Sciatic nerve (tissue), 2 donors: ENCODE measurements at regions not wholly inside any gene's neighbourhood (a gene's known extent, or its start where the extent isn't known, plus 50 kb on each side); places are given as distances from the start of the nearest gene placed in this dataset.

ENCODE experiments used
- ATAC-seq: fragments of 200-7000 bp; cut with Tn5 transposase; one replicate; pipeline ENCODE4 v1.9.1; 2020; ENCODE audit warnings: mild to moderate bottlenecking, moderate library complexity
- DNase-seq: peaks from one replicate; pipeline ENCODE4 v3.0.0-alpha.2; 2020; ENCODE audit warnings: low spot score
- intact Hi-C: fragments of 100-400 bp; cut with DNase I; formaldehyde crosslinking; loops from one replicate; pipeline ENCODE4 v1.14.2; 2022
- donor health status: DM: no; HTN: no; CAD: no.
- donor health status: DM: no; HTN: no; CAD: no.

- DNase-seq (no peak), ATAC-seq (no peak)
- intact Hi-C loops = no loop called here
Observed at GRCh38 chr22:48092866-48093265, 1330.4 kb downstream of the TBC1D22A start.

- no peak for DNase-seq
- ATAC-seq = no peak
Observed at GRCh38 chr22:48091656-48092223, 1329.3 kb downstream of the TBC1D22A start.

GRCh38 chr22:48091060-48091650, 1328.7 kb downstream of the TBC1D22A start:
- DNase-seq (no peak), ATAC-seq (no peak)
- intact Hi-C loops = no loop called here

More at GRCh38 chr22:48091656-48092223, 1329.3 kb downstream of the TBC1D22A start:
- intact Hi-C loops = no loop called here

GRCh38 chr22:48090332-48090672, 1327.9 kb downstream of the TBC1D22A start:
- DNase-seq = no peak
- no peak for ATAC-seq

GRCh38 chr22:48089601-48090331, 1327.3 kb downstream of the TBC1D22A start:
- ATAC-seq = peak; percentile 93
- intact Hi-C loops = no loop called here
- peak; percentile 82 for DNase-seq

More at GRCh38 chr22:48090332-48090672, 1327.9 kb downstream of the TBC1D22A start:
- intact Hi-C loops = no loop called here

- ATAC-seq (no peak), DNase-seq (no peak)
- intact Hi-C loops = no loop called here
Observed at GRCh38 chr22:48088926-48089536, 1326.6 kb downstream of the TBC1D22A start.

GRCh38 chr22:48088251-48088650, 1325.8 kb downstream of the TBC1D22A start:
- DNase-seq = no peak
- peak; percentile 44 for ATAC-seq
- intact Hi-C loops = no loop called here

GRCh38 chr22:48085901-48086645, 1323.6 kb downstream of the TBC1D22A start:
- ATAC-seq = no peak
- intact Hi-C loops = no loop called here
- no peak for DNase-seq

GRCh38 chr22:48084729-48085050, 1322.2 kb downstream of the TBC1D22A start:
- intact Hi-C loops = no loop called here
- no peak for DNase-seq
- no peak for ATAC-seq

GRCh38 chr22:48084041-48084728, 1321.7 kb downstream of the TBC1D22A start:
- DNase-seq = no peak
- intact Hi-C loops = no loop called here
- no peak for ATAC-seq

GRCh38 chr22:48083502-48083901, 1321.1 kb downstream of the TBC1D22A start:
- intact Hi-C loops = no loop called here
- ATAC-seq = no peak
- no peak for DNase-seq

- no peak for ATAC-seq
- DNase-seq = no peak
- intact Hi-C loops = no loop called here
Observed at GRCh38 chr22:48082284-48082683, 1319.8 kb downstream of the TBC1D22A start.

- ATAC-seq = no peak
- intact Hi-C loops = loop anchor here (2.0 kb wide), 1 partner anchor 22 kb away; no protein-coding TSS in a partner anchor
Observed at GRCh38 chr22:48081281-48081680, 1318.8 kb downstream of the TBC1D22A start.

GRCh38 chr22:48080316-48081165, 1318.1 kb downstream of the TBC1D22A start:
- intact Hi-C loops = loop anchor here (2.0 kb wide), 1 partner anchor 22 kb away; no protein-coding TSS in a partner anchor
- no peak for DNase-seq
- no peak for ATAC-seq

More at GRCh38 chr22:48081281-48081680, 1318.8 kb downstream of the TBC1D22A start:
- no peak for DNase-seq

- intact Hi-C loops = loop anchor here (2.0 kb wide), 1 partner anchor 23 kb away; no protein-coding TSS in a partner anchor
- DNase-seq (no peak), ATAC-seq (no peak)
Observed at GRCh38 chr22:48079505-48080290, 1317.2 kb downstream of the TBC1D22A start.

GRCh38 chr22:48078825-48079224, 1316.4 kb downstream of the TBC1D22A start:
- no peak for DNase-seq
- intact Hi-C loops = no loop called here
- no peak for ATAC-seq

GRCh38 chr22:48077699-48078098, 1315.2 kb downstream of the TBC1D22A start:
- intact Hi-C loops = no loop called here
- DNase-seq (no peak), ATAC-seq (no peak)
